Naive thymus-derived CD8-positive, alpha-beta T cell (primary cell): ENCODE measurements at regions not wholly inside any gene's neighbourhood (a gene's known extent, or its start where the extent isn't known, plus 50 kb on each side); places are given as distances from the start of the nearest gene placed in this dataset.

Experiments
- ATAC-seq, 2 donors: fragments of 150-1000 bp; cut with Tn5 transposase in 1 of 2; sonication (Bioruptor Pico), chemical (Tn5 transposase) in 1 of 2; 1 replicate in 1 of 2; 2 replicates in 1 of 2; pipeline ENCODE4 v1.10.0; 2021; ENCODE audit warnings: mild to moderate bottlenecking in 2 of 2, moderate library complexity in 2 of 2
- POLR2A ChIA-PET: fragments of 350-600 bp; sonication (Branson Sonifier 250); formaldehyde crosslinking; loops from one replicate; lab custom pipeline; 2021; ENCODE audit warnings: antibody characterized with exemption; lab: Charles Lee
- DNase-seq, 10 donors: peaks; one replicate each; pipeline versions ENCODE4 v3.0.0 to v3.0.0-alpha.2; 2020 to 2022
- H3K27ac Mint-ChIP-seq, 10 donors: one replicate each; pipeline ENCODE4 v1.8.0; 2020 to 2022; ENCODE audit warnings: mild to moderate bottlenecking in 10 of 10, mixed read lengths in 10 of 10, moderate library complexity in 4 of 10, inconsistent platforms in 1 of 10
- H3K27me3 Mint-ChIP-seq, 5 donors: one replicate each; pipeline ENCODE4 v1.8.0; 2021 to 2022; ENCODE audit warnings: mixed read lengths in 5 of 5
- H3K36me3 Mint-ChIP-seq, 3 donors: one replicate each; pipeline ENCODE4 v1.8.0; 2020 to 2022; ENCODE audit warnings: mixed read lengths in 3 of 3, mild to moderate bottlenecking in 2 of 3, inconsistent platforms in 1 of 3
- H3K4me1 Mint-ChIP-seq, 4 donors: one replicate each; pipeline ENCODE4 v1.8.0; 2021 to 2022; ENCODE audit warnings: mixed read lengths in 4 of 4
- H3K4me3 Mint-ChIP-seq, 10 donors: one replicate each; pipeline ENCODE4 v1.8.0; 2020 to 2022; ENCODE audit warnings: mild to moderate bottlenecking in 10 of 10, mixed read lengths in 10 of 10, moderate library complexity in 6 of 10, inconsistent platforms in 1 of 10
- H3K9me3 Mint-ChIP-seq, 9 donors: one replicate each; pipeline ENCODE4 v1.8.0; 2020 to 2022; ENCODE audit warnings: mixed read lengths in 9 of 9, mild to moderate bottlenecking in 3 of 9, inconsistent platforms in 1 of 9, moderate library complexity in 1 of 9

GRCh38 chr17:70825321-70826125 is 656.2 kb downstream of the KCNJ2 start:
- ATAC-seq: no peak
- H3K36me3 Mint-ChIP-seq: no peaks in the 10 kb centered on the region
- POLR2A ChIA-PET: no interaction called here

GRCh38 chr17:70829876-70830275 is 660.5 kb downstream of the KCNJ2 start:
- POLR2A ChIA-PET: no interaction called here
- H3K4me1 Mint-ChIP-seq: no peaks in the 10 kb centered on the region
- no peak overlapping the region for H3K4me3 Mint-ChIP-seq
- H3K9me3 Mint-ChIP-seq: peaks cover 0 to 9% (median 3%) of the 10 kb centered on the region in 9 donors
- no peak overlapping the region for H3K27ac Mint-ChIP-seq
- DNase-seq: no peak
- no peak for ATAC-seq
- H3K27me3 Mint-ChIP-seq: no peaks in the 10 kb centered on the region
- no peaks in the 10 kb centered on the region for H3K36me3 Mint-ChIP-seq

More at GRCh38 chr17:70825321-70826125, 656.2 kb downstream of the KCNJ2 start:
- H3K9me3 Mint-ChIP-seq: peaks cover 0 to 19% (median 3%) of the 10 kb centered on the region in 9 donors
- no peak overlapping the region for H3K4me3 Mint-ChIP-seq
- DNase-seq: no peak
- no peaks in the 10 kb centered on the region for H3K4me1 Mint-ChIP-seq
- no peaks in the 10 kb centered on the region for H3K27me3 Mint-ChIP-seq
- H3K27ac Mint-ChIP-seq: no peak overlapping the region

- Mint-ChIP-seq H3K4me3 (no peak overlapping the region), H3K36me3 (no peaks in the 10 kb centered on the region), H3K27me3 (peaks cover 0 to 3% (median 0%) of the 10 kb centered on the region in 5 donors), H3K4me1 (no peaks in the 10 kb centered on the region), H3K9me3 (peaks cover 0 to 9% (median 0%) of the 10 kb centered on the region in 9 donors), H3K27ac (no peak overlapping the region)
- DNase-seq (no peak), ATAC-seq (no peak)
- POLR2A ChIA-PET: no interaction called here
Measured at GRCh38 chr17:70834039-70834438, 664.7 kb downstream of the KCNJ2 start.

DNA sequence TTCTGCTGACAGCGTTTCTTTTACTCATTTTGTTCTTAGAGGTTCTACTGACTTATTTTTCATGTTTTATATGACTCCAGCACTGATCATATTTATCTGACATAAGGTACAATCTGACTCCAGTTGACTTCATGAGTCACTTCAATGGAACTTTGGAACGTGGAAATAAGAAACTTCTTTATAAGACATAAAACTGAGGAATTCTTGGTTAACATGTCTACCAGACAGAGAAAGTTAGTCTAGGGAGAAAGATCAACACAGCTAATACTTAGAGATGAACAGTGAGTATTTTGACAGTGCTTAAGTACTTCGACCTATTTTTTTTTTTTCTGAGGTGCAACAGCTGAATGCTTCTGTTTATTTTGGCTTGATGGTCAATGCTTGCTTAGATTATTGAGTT is 679.5 kb downstream of the KCNJ2 start:
- Mint-ChIP-seq H3K9me3 (peaks cover 0 to 15% (median 0%) of the 10 kb centered on the region in 9 donors), H3K27ac (no peak overlapping the region), H3K27me3 (peaks cover 0 to 3% (median 0%) of the 10 kb centered on the region in 5 donors), H3K4me1 (no peaks in the 10 kb centered on the region), H3K4me3 (no peak overlapping the region), H3K36me3 (no peaks in the 10 kb centered on the region)
- ATAC-seq (no peak), DNase-seq (no peak)
- POLR2A ChIA-PET: no interaction called here

DNA sequence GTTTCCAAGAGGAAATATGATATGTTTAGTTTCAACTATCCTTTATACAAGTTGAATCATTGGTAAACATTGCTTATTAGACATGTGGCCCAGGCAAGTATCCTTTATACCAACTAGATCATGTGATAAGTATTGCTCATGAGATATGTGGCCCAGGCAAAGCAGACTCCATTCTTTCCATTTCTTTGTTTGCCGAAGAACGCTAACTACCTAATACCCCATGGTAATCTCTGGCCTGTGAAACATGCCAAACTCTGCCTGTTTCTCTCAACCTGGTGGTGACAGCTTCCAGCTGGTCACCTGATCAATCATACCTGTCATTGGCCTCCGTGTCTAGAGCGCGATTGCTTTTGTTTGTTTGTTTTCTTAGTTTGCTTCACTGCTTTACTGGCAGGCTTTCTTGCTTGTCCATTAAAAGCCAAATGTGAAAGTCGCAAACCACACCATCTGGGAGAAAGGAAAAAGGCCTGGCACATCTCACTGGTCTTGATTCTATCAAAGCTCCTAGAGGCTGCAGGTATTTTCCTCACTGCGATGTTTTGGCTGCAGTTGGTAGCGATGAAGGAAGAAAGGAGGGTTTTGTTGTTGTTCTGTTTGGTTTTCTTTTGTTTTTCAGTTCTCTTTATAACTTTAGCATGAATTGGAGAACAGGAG is 686.2 kb downstream of the KCNJ2 start:
- POLR2A ChIA-PET: no interaction called here
- no peaks in the 10 kb centered on the region for H3K4me1 Mint-ChIP-seq
- DNase-seq (no peak), ATAC-seq (no peak)
- no peak overlapping the region for H3K27ac Mint-ChIP-seq
- H3K9me3 Mint-ChIP-seq: peaks cover 0 to 13% (median 0%) of the 10 kb centered on the region in 9 donors
- no peaks in the 10 kb centered on the region for H3K36me3 Mint-ChIP-seq
- peaks cover 0 to 6% (median 0%) of the 10 kb centered on the region in 5 donors for H3K27me3 Mint-ChIP-seq
- no peak overlapping the region for H3K4me3 Mint-ChIP-seq

- no peak overlapping the region for H3K27ac Mint-ChIP-seq
- no peaks in the 10 kb centered on the region for H3K4me1 Mint-ChIP-seq
- no peak for DNase-seq
- POLR2A ChIA-PET: no interaction called here
- H3K4me3 Mint-ChIP-seq: no peak overlapping the region
- ATAC-seq: no peak
- no peaks in the 10 kb centered on the region for H3K36me3 Mint-ChIP-seq
- peaks cover 0 to 10% (median 0%) of the 10 kb centered on the region in 9 donors for H3K9me3 Mint-ChIP-seq
- peaks cover 0 to 9% (median 1%) of the 10 kb centered on the region in 5 donors for H3K27me3 Mint-ChIP-seq
Measured at GRCh38 chr17:70857351-70857750, 688.0 kb downstream of the KCNJ2 start.

DNA sequence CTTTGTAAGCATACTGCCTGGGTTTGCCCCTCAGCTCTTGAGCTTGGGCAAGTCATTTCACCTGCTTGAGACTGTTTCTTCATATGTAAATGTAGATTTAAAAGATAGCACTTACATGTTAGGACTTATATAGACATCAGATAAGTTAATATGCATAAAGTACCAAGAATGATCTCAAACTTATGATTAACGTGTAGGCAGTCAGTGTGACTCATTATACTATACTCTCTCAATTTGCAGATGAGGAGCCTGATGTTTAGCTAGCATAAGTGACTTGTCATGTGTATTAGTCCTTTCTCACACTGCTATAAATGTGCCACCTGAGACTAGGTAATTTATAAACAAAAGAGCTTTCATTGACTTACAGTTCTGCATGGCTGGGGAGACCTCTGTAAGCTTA is 690.5 kb downstream of the KCNJ2 start:
- no peaks in the 10 kb centered on the region for H3K4me1 Mint-ChIP-seq
- no peak overlapping the region for H3K4me3 Mint-ChIP-seq
- no peak overlapping the region for H3K27ac Mint-ChIP-seq
- peaks cover 0 to 9% (median 1%) of the 10 kb centered on the region in 5 donors for H3K27me3 Mint-ChIP-seq
- DNase-seq (no peak), ATAC-seq (no peak)
- POLR2A ChIA-PET: no interaction called here
- H3K9me3 Mint-ChIP-seq: peaks cover 0 to 22% (median 2%) of the 10 kb centered on the region in 9 donors
- H3K36me3 Mint-ChIP-seq: no peaks in the 10 kb centered on the region

GRCh38 chr17:70862295-70862694 is 693.0 kb downstream of the KCNJ2 start:
- Mint-ChIP-seq H3K27me3 (peaks cover 0 to 7% (median 0%) of the 10 kb centered on the region in 5 donors), H3K27ac (no peak overlapping the region), H3K4me3 (no peak overlapping the region), H3K9me3 (peaks cover 0 to 22% (median 2%) of the 10 kb centered on the region in 9 donors), H3K36me3 (no peaks in the 10 kb centered on the region), H3K4me1 (no peaks in the 10 kb centered on the region)
- no peak for DNase-seq
- POLR2A ChIA-PET: no interaction called here
- ATAC-seq: no peak

GRCh38 chr17:70863436-70864248 is 694.3 kb downstream of the KCNJ2 start:
- POLR2A ChIA-PET: no interaction called here
- Mint-ChIP-seq H3K27ac (no peak overlapping the region), H3K27me3 (peaks cover 0 to 7% (median 0%) of the 10 kb centered on the region in 5 donors), H3K4me3 (no peak overlapping the region), H3K36me3 (no peaks in the 10 kb centered on the region), H3K9me3 (peaks cover 0 to 19% (median 2%) of the 10 kb centered on the region in 9 donors), H3K4me1 (no peaks in the 10 kb centered on the region)
- no peak for DNase-seq
- no peak for ATAC-seq

DNA sequence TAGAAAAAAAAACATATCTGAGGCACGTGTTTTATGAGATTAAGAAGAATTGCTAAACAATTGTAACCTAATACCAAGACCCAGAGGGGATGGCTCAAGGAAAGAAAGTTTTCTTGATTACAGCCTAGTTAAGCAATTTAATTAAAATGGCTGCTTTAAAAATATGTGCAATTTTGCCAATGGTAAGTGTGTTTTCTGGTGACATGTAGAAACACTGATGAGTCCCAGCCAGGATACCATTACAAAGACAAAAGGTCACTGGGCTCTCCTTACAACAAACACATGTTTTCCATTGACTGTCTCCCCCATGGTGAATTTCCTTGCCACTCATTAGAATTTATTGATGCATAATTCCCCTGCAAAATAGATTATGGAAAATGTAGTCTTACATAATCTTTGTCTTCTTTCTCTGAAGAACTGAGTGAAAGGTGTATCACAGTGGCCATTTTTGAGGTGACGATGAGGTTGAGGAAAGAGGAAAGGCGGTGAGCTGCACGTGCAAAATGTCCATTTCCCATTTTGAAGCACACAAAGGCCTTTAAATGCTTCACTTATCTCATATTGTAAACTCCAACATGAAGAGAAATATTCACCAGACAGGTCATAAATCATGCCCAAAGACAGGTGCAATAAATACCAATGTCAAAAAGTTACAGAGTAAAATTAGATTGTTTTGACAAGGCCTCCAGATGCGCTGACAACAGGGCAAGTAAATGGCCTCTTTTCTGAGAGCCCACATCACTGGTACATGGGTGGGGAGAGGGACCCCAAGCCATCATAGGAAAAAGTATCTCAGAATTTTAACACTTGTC is 696.9 kb downstream of the KCNJ2 start:
- DNase-seq (no peak), ATAC-seq (no peak)
- no peaks in the 10 kb centered on the region for H3K36me3 Mint-ChIP-seq
- POLR2A ChIA-PET: no interaction called here
- H3K27ac Mint-ChIP-seq: no peak overlapping the region
- no peaks in the 10 kb centered on the region for H3K4me1 Mint-ChIP-seq
- H3K4me3 Mint-ChIP-seq: no peak overlapping the region
- H3K9me3 Mint-ChIP-seq: peaks cover 0 to 12% (median 2%) of the 10 kb centered on the region in 9 donors
- peaks cover 0 to 6% (median 0%) of the 10 kb centered on the region in 5 donors for H3K27me3 Mint-ChIP-seq

- H3K4me3 Mint-ChIP-seq: no peak overlapping the region
- DNase-seq (no peak), ATAC-seq (no peak)
- H3K4me1 Mint-ChIP-seq: no peaks in the 10 kb centered on the region
- no peaks in the 10 kb centered on the region for H3K27me3 Mint-ChIP-seq
- peaks cover 0 to 14% (median 0%) of the 10 kb centered on the region in 9 donors for H3K9me3 Mint-ChIP-seq
- H3K27ac Mint-ChIP-seq: no peak overlapping the region
- no peaks in the 10 kb centered on the region for H3K36me3 Mint-ChIP-seq
- POLR2A ChIA-PET: no interaction called here
Measured at GRCh38 chr17:70868149-70868548, 698.8 kb downstream of the KCNJ2 start.

GRCh38 chr17:70869402-70870085 is 700.2 kb downstream of the KCNJ2 start:
- H3K27me3 Mint-ChIP-seq: no peaks in the 10 kb centered on the region

More at GRCh38 chr17:70869402-70870085, 700.2 kb downstream of the KCNJ2 start:
- DNase-seq (no peak), ATAC-seq (no peak)
- H3K4me1 Mint-ChIP-seq: no peaks in the 10 kb centered on the region
- no peak overlapping the region for H3K4me3 Mint-ChIP-seq
- H3K36me3 Mint-ChIP-seq: no peaks in the 10 kb centered on the region
- POLR2A ChIA-PET: no interaction called here
- no peak overlapping the region for H3K27ac Mint-ChIP-seq
- peaks cover 0 to 10% (median 0%) of the 10 kb centered on the region in 9 donors for H3K9me3 Mint-ChIP-seq
